Ovary (tissue), 3 donors: ENCODE measurements at regions not wholly inside any gene's neighbourhood (a gene's known extent, or its start where the extent isn't known, plus 50 kb on each side); places are given as distances from the start of the nearest gene placed in this dataset.

Experiments
- EP300 ChIP-seq: sonication (generic); formaldehyde crosslinking; IDR thresholded peaks from one replicate; pipeline ENCODE4 v1.6.1; 2017; ENCODE audit warnings: antibody characterized with exemption
- POLR2A ChIP-seq: fragments of 450-650 bp; IDR thresholded peaks from one replicate; pipeline ENCODE4 v1.6.1; 2017; ENCODE audit warnings: antibody characterized with exemption, mild to moderate bottlenecking, moderate library complexity
- TF ChIP-seq, protein P1 (sequence below), 3 donors: fragments of 450-650 bp in 2 of 3; fragments of 200-600 bp in 1 of 3; IDR thresholded peaks; one replicate each; pipeline versions ENCODE4 v1.5.1 to v1.8.0; 2016 to 2022; ENCODE audit warnings: antibody characterized with exemption in 3 of 3, mild to moderate bottlenecking in 1 of 3
- donor health status: DM: no; HTN: no; CAD: no.

DNA sequence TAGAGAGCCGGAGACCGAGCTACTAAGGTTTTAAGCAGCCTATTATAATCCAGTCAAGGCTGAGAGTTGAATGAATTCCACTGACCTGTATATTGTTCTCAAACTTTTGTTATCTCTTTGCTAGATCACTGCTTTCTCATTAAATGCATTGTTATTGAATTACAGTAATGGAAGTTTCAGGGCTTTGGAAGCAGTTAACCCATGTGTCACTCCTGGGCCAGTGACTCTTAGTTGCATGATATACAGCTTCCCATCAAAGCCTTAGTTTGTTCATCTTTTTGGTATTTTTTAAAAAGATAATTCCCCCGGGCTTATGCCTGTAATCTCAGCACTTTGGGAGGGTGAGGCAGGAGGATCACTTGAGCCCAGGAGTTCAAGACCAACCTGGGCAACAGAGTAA, 55.4 kb upstream of the KIAA1217 start:
- TF ChIP-seq POLR2A = no peak
- TF ChIP-seq, protein P1, sequence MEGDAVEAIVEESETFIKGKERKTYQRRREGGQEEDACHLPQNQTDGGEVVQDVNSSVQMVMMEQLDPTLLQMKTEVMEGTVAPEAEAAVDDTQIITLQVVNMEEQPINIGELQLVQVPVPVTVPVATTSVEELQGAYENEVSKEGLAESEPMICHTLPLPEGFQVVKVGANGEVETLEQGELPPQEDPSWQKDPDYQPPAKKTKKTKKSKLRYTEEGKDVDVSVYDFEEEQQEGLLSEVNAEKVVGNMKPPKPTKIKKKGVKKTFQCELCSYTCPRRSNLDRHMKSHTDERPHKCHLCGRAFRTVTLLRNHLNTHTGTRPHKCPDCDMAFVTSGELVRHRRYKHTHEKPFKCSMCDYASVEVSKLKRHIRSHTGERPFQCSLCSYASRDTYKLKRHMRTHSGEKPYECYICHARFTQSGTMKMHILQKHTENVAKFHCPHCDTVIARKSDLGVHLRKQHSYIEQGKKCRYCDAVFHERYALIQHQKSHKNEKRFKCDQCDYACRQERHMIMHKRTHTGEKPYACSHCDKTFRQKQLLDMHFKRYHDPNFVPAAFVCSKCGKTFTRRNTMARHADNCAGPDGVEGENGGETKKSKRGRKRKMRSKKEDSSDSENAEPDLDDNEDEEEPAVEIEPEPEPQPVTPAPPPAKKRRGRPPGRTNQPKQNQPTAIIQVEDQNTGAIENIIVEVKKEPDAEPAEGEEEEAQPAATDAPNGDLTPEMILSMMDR (IDR thresholded peaks at IDR 0.05) = no peak
- TF ChIP-seq EP300 = no peak
